Activated naive CD4-positive, alpha-beta T cell treated with anti-CD3 and anti-CD28 coated beads, Interleukin-2, amount 50 U/mL, for 72 hours (primary cell): ENCODE measurements at regions not wholly inside any gene's neighbourhood (a gene's known extent, or its start where the extent isn't known, plus 50 kb on each side); places are given as distances from the start of the nearest gene placed in this dataset.

Experiments
- ATAC-seq, 2 donors: fragments of 150-1000 bp; cut with Tn5 transposase; 2 replicates each; pipeline ENCODE4 v1.10.0; 2021; ENCODE audit warnings: mild to moderate bottlenecking in 2 of 2, moderate library complexity in 2 of 2
- DNase-seq, 2 donors: peaks; one replicate each; pipeline ENCODE4 v3.0.0; 2021 to 2022; ENCODE audit warnings: low spot score in 2 of 2
- H3K27ac Mint-ChIP-seq, 2 donors: one replicate each; pipeline ENCODE4 v1.8.0; 2022; ENCODE audit warnings: mild to moderate bottlenecking in 2 of 2, mixed read lengths in 2 of 2
- H3K36me3 Mint-ChIP-seq, 2 donors: one replicate each; pipeline ENCODE4 v1.8.0; 2022; ENCODE audit warnings: mixed read lengths in 2 of 2
- H3K9me3 Mint-ChIP-seq, 2 donors: one replicate each; pipeline ENCODE4 v1.8.0; 2022; ENCODE audit warnings: mixed read lengths in 2 of 2

GRCh38 chr13:63389756-63390155 lies 1974.1 kb upstream of the PCDH20 start:
- Mint-ChIP-seq H3K9me3 (peaks cover 12 to 15% of the 10 kb centered on the region in 2 donors), H3K36me3 (peaks cover 0 to 5% of the 10 kb centered on the region in 2 donors), H3K27ac (no peak overlapping the region)
- ATAC-seq (no peak), DNase-seq (no peak)

- DNase-seq = no peak
- Mint-ChIP-seq H3K36me3 (peaks cover 0 to 9% of the 10 kb centered on the region in 2 donors), H3K9me3 (peaks cover 21 to 25% of the 10 kb centered on the region in 2 donors), H3K27ac (no peak overlapping the region)
- ATAC-seq = no peak
Measured at GRCh38 chr13:63381078-63381859, 1965.6 kb upstream of the PCDH20 start.

DNA sequence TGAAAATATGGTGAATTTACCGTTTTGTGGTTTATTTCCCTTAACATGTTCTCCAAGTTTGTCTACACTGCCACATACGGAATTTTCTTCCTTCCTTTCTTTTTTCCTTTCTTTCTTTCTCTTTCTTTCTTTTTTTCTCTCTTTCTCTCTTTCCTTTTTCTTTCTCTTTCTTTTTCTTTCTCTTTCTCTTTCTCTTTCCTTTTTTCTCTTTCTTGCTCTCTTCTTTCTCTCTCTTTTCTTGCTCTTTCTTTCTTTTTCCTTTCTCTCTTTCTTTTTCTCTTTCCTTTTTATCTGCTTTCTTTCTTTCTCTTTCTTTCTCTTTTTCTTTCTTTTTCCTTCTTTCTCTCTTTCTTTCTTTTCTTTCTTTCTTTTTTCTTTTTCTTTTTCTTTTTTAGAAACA lies 1962.3 kb upstream of the PCDH20 start:
- ATAC-seq = no peak
- peaks cover 18 to 21% of the 10 kb centered on the region in 2 donors for H3K9me3 Mint-ChIP-seq
- peaks cover 0 to 4% of the 10 kb centered on the region in 2 donors for H3K36me3 Mint-ChIP-seq
- DNase-seq = no peak
- no peak overlapping the region for H3K27ac Mint-ChIP-seq

DNA sequence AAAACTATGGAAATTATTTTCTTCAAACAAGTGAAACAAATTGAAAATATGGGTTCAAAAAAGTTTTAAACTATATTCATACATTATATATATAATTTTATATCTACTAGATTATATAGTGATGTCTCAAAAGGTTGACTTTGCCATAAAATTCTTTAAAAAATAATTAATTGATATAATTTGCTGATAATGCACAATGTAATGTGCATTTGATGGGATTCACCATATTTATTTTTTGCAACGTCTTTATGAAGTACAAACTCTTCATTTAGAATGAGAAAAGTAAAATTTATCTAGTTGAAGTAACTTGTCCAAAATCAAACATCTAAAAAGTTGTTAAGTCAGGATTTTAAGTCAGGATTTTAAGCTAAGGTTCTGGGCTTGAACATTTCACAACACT lies 1954.5 kb upstream of the PCDH20 start:
- H3K27ac Mint-ChIP-seq = no peak overlapping the region
- peaks cover 4 to 11% of the 10 kb centered on the region in 2 donors for H3K9me3 Mint-ChIP-seq
- no peak for ATAC-seq
- no peak for DNase-seq
- H3K36me3 Mint-ChIP-seq = peaks cover 0 to 8% of the 10 kb centered on the region in 2 donors

DNA sequence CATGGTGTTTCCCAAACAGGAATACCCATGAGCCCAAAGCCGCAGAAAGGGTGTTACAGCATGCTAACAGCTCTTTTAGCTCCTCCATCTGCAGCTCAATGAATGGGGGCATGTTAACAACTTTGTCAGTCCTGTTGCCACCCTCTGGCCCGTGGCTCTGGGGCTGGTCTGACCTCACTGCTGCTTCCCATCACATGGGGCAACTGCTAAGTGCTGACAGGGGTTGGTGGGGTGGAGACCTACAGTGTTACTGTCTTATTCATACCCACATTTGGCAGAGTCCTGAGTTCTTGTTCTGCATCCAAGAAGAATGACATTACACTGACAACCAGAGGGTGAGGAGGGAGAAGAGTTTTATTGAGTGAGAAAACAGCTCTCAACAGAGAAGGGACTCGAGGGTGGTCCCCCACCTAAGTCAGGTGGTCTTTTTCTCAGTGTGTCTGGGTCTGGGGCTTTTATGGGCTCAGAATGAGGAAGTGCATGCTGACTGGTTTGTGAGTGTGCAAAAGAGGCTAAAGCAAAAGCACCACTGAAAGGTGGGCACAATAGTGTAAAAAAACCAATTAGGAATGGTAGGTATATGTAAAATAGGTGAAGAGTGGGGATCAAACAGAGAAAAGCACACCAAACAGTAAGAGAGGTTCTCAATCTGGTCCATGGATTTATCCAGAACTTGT lies 1952.0 kb upstream of the PCDH20 start:
- ATAC-seq = no peak

GRCh38 chr13:63364159-63364558 lies 1948.5 kb upstream of the PCDH20 start:
- DNase-seq (no peak), ATAC-seq (no peak)
- Mint-ChIP-seq H3K36me3 (peaks cover 0 to 8% of the 10 kb centered on the region in 2 donors), H3K27ac (no peak overlapping the region), H3K9me3 (peaks cover 4 to 11% of the 10 kb centered on the region in 2 donors)

More for the DNA sequence above, 1952.0 kb upstream of the PCDH20 start:
- Mint-ChIP-seq H3K9me3 (peaks cover 4 to 11% of the 10 kb centered on the region in 2 donors), H3K36me3 (peaks cover 0 to 8% of the 10 kb centered on the region in 2 donors), H3K27ac (no peak overlapping the region)
- DNase-seq = no peak

- no peak for ATAC-seq
- no peak overlapping the region for H3K27ac Mint-ChIP-seq
- H3K9me3 Mint-ChIP-seq = peaks cover 11 to 20% of the 10 kb centered on the region in 2 donors
- DNase-seq = no peak
- H3K36me3 Mint-ChIP-seq = no peaks in the 10 kb centered on the region
Measured at GRCh38 chr13:63351533-63351932, 1935.9 kb upstream of the PCDH20 start.

DNA sequence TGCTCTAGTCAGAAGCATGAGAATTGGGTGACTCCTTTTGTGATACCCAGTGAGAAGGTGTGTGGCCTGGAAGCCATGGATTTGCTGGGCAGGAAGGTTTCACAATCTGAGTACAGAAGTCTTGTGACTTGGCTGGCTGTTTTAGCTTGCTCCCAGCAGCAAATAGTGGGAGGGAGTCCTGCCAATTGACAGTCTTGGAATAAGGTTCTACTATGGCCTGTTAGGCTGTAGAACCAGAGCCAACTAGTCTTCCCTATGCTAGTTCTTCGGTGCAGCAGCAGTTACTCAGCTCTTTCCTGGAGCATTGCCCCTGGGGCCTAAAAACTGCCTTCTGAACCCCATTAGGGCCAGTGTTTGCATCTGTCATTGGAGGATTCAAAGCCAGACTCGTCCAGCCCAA lies 1935.4 kb upstream of the PCDH20 start:
- no peak for ATAC-seq
- Mint-ChIP-seq H3K9me3 (peaks cover 12 to 22% of the 10 kb centered on the region in 2 donors), H3K27ac (no peak overlapping the region), H3K36me3 (no peaks in the 10 kb centered on the region)
- no peak for DNase-seq

DNA sequence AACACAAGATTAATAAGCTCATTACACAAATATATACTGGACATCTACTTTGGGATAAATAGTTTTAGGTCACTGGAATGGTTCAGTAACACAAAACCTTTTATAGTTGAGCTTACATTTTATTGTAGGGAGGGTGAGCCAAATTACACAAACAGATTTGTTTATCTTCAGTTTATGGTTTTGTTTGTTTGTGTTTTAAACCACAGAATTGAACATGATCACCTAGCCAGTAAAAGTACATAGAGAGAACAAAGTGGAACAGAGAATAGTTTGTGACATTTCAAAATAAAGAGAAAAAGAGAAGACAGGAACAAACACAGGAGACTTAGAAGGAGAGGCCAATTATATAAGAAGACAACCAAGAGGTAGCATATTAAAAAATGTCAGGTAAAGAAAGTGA lies 1930.2 kb upstream of the PCDH20 start:
- H3K36me3 Mint-ChIP-seq = no peaks in the 10 kb centered on the region
- ATAC-seq (no peak), DNase-seq (no peak)
- H3K9me3 Mint-ChIP-seq = peaks cover 22% of the 10 kb centered on the region in 2 donors
- H3K27ac Mint-ChIP-seq = no peak overlapping the region

DNA sequence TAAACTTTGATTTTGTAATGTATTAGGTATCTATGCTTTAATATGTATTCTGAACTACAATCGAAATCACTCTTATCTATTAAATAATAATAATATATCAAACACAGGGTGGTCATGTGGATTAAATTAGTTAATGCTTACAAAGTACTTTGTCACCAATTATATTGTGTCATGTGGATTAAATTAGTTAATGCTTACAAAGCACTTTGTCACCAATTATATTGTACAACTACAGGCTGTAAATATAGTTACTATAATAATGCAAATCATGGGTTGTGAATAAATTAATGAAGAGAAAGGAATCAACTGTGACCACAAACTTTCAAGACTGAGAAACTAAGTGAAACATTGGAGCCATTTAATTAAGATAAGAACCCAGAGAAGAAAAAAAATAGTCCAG lies 1929.1 kb upstream of the PCDH20 start:
- H3K9me3 Mint-ChIP-seq = peaks cover 18 to 22% of the 10 kb centered on the region in 2 donors
- H3K36me3 Mint-ChIP-seq = no peaks in the 10 kb centered on the region
- ATAC-seq = no peak
- no peak overlapping the region for H3K27ac Mint-ChIP-seq
- no peak for DNase-seq

- no peak for DNase-seq
- ATAC-seq = no peak
- peaks cover 0 to 24% of the 10 kb centered on the region in 2 donors for H3K36me3 Mint-ChIP-seq
- peaks cover 22 to 25% of the 10 kb centered on the region in 2 donors for H3K9me3 Mint-ChIP-seq
- H3K27ac Mint-ChIP-seq = no peak overlapping the region
Measured at GRCh38 chr13:63337921-63338320, 1922.3 kb upstream of the PCDH20 start.

- DNase-seq (no peak), ATAC-seq (no peak)
- Mint-ChIP-seq H3K9me3 (peaks cover 21 to 28% of the 10 kb centered on the region in 2 donors), H3K36me3 (peaks cover 0 to 27% of the 10 kb centered on the region in 2 donors), H3K27ac (no peak overlapping the region)
Measured at GRCh38 chr13:63337041-63337440, 1921.4 kb upstream of the PCDH20 start.

- ATAC-seq (no peak), DNase-seq (no peak)
- H3K27ac Mint-ChIP-seq = no peak overlapping the region
- peaks cover 21 to 28% of the 10 kb centered on the region in 2 donors for H3K9me3 Mint-ChIP-seq
- H3K36me3 Mint-ChIP-seq = peaks cover 0 to 27% of the 10 kb centered on the region in 2 donors
Measured at GRCh38 chr13:63336549-63336948, 1920.9 kb upstream of the PCDH20 start.

- ATAC-seq (no peak), DNase-seq (no peak)
- peaks cover 0 to under 1% of the 10 kb centered on the region in 2 donors for H3K36me3 Mint-ChIP-seq
- H3K9me3 Mint-ChIP-seq = peaks cover 8 to 13% of the 10 kb centered on the region in 2 donors
- H3K27ac Mint-ChIP-seq = no peak overlapping the region
Measured at GRCh38 chr13:63327584-63327983, 1911.9 kb upstream of the PCDH20 start.

DNA sequence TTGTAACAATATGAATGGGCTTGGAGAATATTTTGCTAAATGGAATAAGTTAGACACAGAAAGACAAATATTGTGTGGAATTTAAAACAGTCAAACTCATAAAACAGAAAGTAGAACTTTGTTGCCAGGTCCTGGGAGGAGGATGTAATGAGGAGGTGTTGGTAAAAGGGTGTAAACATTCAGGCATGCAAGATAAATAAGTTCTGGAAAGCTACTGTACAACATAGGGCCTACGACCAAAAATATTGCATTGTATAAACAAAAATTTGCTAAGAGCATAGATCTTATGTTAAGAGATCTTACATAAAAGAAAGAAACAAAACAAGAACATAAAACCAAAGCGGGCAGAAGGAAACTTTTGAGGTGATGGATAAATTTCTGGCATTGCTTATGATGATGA lies 1907.8 kb upstream of the PCDH20 start:
- DNase-seq = no peak
- Mint-ChIP-seq H3K36me3 (no peaks in the 10 kb centered on the region), H3K9me3 (peaks cover 6 to 13% of the 10 kb centered on the region in 2 donors), H3K27ac (no peak overlapping the region)
- ATAC-seq = no peak

DNA sequence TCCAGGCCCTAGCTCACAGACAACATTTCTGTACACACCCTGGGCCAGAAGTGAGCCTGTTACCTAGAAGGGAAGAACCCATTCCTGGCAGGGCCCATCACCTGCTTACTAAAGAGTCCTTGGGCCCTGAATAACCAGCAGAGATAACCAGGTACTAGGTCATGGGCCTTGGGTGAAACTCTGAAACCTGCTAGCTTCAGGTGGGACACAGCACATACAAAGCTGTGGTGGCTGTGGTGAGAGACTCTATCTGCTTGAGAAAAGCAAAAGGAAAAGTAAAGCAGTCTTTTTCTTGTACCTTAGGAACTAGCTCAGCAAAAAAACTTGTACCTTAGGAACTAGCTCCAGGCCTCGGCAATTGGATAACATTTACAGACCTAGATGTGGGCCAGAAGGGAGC lies 1895.9 kb upstream of the PCDH20 start:
- ATAC-seq (no peak), DNase-seq (no peak)
- peaks cover 21% of the 10 kb centered on the region in 2 donors for H3K9me3 Mint-ChIP-seq
- H3K27ac Mint-ChIP-seq = no peak overlapping the region
- peaks cover 0 to 6% of the 10 kb centered on the region in 2 donors for H3K36me3 Mint-ChIP-seq

DNA sequence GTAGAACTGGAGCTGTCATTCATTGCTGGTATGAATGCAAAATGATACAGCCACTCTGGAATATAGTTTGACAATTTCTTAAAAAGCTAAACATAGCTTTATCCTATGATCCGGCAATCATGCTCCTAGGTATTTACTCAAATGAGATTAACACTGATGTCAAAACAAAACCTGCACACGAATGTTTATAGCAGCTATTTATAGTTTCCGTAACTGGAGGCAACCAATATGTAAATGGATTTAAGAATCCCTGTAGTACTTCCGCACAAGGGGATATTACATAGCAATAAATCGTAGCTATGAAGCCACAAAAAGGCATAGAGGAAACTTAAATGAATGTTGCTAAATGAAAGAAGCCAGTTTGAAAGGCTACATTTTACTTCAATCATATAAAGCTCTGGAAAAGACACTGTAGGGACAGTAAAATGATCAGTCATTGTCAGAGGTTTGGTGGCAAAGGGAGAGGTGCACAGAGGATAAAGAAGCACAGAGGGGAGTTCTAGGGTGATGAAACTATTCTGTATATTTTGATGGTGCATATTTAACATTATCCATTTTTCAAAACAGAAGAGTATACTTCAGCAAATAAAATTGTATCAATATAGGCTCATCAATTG lies 1893.0 kb upstream of the PCDH20 start:
- peaks cover 0 to 10% of the 10 kb centered on the region in 2 donors for H3K36me3 Mint-ChIP-seq
- ATAC-seq (no peak), DNase-seq (no peak)
- no peak overlapping the region for H3K27ac Mint-ChIP-seq
- peaks cover 22 to 23% of the 10 kb centered on the region in 2 donors for H3K9me3 Mint-ChIP-seq
